ENCODE measurements at regions not wholly inside any gene's neighbourhood (a gene's known extent, or its start where the extent isn't known, plus 50 kb on each side); places are given as distances from the start of the nearest gene placed in this dataset.

DNA sequence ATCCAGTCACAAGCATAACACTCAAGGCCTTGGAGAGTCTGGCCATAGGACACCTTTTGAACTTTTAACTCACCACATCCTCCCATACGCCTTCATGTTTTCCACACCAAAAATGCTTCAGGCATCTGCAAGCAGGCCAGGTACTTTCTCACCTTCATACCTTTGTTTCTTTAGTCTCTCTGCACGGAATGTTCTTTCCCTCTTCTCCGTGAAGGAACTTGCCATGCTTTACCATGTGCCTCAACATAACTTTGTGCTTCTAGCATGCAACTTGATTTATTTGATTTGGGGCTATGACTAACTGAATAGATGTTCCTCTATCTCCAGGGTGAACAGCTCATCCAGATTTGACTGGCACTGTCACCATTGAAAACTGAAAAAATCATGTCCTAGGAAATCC is 141.7 kb upstream of the ACVR2A start:
- TF ChIP-seq, protein P1, sequence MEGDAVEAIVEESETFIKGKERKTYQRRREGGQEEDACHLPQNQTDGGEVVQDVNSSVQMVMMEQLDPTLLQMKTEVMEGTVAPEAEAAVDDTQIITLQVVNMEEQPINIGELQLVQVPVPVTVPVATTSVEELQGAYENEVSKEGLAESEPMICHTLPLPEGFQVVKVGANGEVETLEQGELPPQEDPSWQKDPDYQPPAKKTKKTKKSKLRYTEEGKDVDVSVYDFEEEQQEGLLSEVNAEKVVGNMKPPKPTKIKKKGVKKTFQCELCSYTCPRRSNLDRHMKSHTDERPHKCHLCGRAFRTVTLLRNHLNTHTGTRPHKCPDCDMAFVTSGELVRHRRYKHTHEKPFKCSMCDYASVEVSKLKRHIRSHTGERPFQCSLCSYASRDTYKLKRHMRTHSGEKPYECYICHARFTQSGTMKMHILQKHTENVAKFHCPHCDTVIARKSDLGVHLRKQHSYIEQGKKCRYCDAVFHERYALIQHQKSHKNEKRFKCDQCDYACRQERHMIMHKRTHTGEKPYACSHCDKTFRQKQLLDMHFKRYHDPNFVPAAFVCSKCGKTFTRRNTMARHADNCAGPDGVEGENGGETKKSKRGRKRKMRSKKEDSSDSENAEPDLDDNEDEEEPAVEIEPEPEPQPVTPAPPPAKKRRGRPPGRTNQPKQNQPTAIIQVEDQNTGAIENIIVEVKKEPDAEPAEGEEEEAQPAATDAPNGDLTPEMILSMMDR (conservative IDR thresholded peaks at IDR 0.05; ENCODE audit: low read depth in 2 of 2) = no peak
- TF ChIP-seq JUNB (IDR thresholded peaks at IDR 0.05; ENCODE audit: unreplicated experiment) (no peak), EZH2phosphoT487 (IDR thresholded peaks at IDR 0.05; ENCODE audit: unreplicated experiment) (no peak), CREB1 (CRISPR knock-in tag; IDR thresholded peaks at IDR 0.05; ENCODE audit: low read depth) (no peak), EZH2 (IDR thresholded peaks at IDR 0.05; ENCODE audit: low read depth, unreplicated experiment) (no peak)

Data from GM23338 (cell line).